ENCODE measurements at regions not wholly inside any gene's neighbourhood (a gene's known extent, or its start where the extent isn't known, plus 50 kb on each side); places are given as distances from the start of the nearest gene placed in this dataset.

DNA sequence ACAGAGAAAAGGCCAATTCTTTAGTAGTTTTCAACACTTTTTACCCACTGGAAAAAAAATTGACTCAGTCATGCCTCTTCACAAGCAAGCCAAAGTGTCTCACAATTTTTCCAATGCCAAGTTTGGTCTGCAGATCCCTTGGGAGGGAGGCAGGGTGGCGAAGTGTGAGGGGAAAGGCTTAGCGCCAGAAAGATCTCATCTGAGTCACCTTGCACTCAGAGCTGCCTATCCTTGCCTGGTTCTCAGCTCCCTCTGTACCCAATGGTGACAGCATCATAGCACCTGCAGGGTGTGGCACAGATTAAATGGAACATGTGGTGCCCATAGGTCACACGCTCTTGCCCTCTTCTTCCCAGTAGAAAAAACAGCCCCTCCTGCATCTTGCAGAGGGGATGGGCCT is 55.2 kb upstream of the GYPC start:
- Histone ChIP-seq H3K4me3 (no peak overlapping the region), H3K4me1 (peaks cover 0 to 12% (median 0%) of the 10 kb centered on the region in 9 donors), H3K9me3 (peaks cover 0 to 70% (median 22%) of the 10 kb centered on the region in 11 donors), H3K27ac (no peak overlapping the region), H3K36me3 (no peaks in the 10 kb centered on the region), H3K27me3 (no peaks in the 10 kb centered on the region)
- TF ChIP-seq, protein P1, sequence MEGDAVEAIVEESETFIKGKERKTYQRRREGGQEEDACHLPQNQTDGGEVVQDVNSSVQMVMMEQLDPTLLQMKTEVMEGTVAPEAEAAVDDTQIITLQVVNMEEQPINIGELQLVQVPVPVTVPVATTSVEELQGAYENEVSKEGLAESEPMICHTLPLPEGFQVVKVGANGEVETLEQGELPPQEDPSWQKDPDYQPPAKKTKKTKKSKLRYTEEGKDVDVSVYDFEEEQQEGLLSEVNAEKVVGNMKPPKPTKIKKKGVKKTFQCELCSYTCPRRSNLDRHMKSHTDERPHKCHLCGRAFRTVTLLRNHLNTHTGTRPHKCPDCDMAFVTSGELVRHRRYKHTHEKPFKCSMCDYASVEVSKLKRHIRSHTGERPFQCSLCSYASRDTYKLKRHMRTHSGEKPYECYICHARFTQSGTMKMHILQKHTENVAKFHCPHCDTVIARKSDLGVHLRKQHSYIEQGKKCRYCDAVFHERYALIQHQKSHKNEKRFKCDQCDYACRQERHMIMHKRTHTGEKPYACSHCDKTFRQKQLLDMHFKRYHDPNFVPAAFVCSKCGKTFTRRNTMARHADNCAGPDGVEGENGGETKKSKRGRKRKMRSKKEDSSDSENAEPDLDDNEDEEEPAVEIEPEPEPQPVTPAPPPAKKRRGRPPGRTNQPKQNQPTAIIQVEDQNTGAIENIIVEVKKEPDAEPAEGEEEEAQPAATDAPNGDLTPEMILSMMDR (IDR thresholded peaks at IDR 0.05), result no peak
- 88 to 93% methylated on average over 3 of the region's 3 CpGs for WGBS, 2 donors
- intact Hi-C loops (cut with DNase I), result no loop called here
- DNase-seq (no peak), ATAC-seq (no peak)

DNA sequence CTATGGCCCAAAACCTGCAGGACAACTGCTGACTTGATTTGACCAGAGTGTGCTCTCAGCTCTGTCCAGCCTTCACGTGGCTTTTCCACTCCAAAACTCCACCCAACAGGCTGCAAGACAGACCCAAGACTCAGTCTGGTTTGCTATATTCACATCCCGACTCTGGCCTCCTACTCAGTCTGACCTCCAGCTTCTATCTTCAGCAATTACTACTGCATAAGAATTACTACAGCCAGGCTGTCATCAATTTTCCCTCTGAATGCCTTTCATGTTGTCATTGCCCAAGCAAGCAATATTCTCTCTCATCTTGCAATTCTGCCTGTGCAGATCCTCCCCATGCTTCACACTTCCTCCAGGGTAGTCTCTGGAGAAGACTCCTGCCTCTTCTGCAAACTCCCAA is 53.6 kb upstream of the GYPC start:
- intact Hi-C loops (cut with DNase I), result no loop called here
- DNase-seq (no peak), ATAC-seq (no peak)
- Histone ChIP-seq H3K27ac (no peak overlapping the region), H3K4me1 (peaks cover 0 to 7% (median 0%) of the 10 kb centered on the region in 9 donors), H3K27me3 (no peaks in the 10 kb centered on the region), H3K4me3 (no peak overlapping the region), H3K36me3 (no peaks in the 10 kb centered on the region), H3K9me3 (peaks cover 0 to 82% (median 25%) of the 10 kb centered on the region in 11 donors)
- TF ChIP-seq, protein P1 (IDR thresholded peaks at IDR 0.05), result no peak
- WGBS, 2 donors, result 69 to 72% methylated on average over 2 of the region's 2 CpGs
